Choroid plexus epithelial cell (primary cell): ENCODE measurements at regions not wholly inside any gene's neighbourhood (a gene's known extent, or its start where the extent isn't known, plus 50 kb on each side); places are given as distances from the start of the nearest gene placed in this dataset.

Source experiments
- DNase-seq: peaks from one replicate; pipeline ENCODE4 v3.0.0-alpha.2; 2010; ENCODE audit warnings: low read depth
- H3K4me3 ChIP-seq: 2 replicates; pipeline ENCODE4 v1.5.1; 2011; ENCODE audit warnings: low read depth, mild to moderate bottlenecking, control low read depth, low read length, moderate library complexity
- TF ChIP-seq, protein P1 (sequence below): conservative IDR thresholded peaks from 2 replicates; pipeline ENCODE4 v1.5.1; 2011; ENCODE audit warnings: low read depth, mild to moderate bottlenecking, control low read depth, inconsistent platforms, low read length, moderate library complexity

DNA sequence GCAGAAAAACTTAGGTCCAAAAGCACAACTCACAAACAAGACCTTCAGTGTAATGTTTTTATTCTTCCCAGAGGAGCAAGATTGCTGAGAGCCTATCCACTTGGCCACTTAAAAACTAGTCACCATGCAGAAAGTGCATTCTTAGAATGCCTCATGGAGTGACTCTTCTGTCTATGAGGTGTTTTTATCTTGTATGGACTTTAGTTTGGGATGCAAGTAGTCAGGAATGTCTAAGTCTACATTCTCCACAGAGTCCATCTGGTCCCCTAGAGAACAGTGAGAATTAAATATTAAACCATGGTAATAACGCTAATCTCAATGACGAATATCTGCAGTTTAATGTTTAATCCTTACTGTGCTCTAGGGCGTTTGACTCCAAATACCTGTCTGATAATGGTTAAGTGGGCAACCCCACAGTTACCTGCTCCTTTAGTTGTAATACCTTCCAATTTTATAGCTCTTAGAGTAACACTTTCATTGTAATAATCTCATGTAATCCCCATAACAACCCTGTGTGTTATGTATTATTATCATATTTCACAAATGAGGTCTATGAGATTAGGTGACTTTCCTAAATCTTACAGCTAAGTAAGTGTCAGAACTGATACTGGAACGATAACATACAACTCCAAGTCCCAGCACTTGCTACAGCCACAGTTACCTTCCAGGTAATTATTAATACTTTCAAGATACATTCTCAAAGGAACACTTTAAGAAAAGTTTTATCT lies 235.6 kb upstream of the JADE1 start:
- DNase-seq: peak; percentile 85
- TF ChIP-seq, protein P1, sequence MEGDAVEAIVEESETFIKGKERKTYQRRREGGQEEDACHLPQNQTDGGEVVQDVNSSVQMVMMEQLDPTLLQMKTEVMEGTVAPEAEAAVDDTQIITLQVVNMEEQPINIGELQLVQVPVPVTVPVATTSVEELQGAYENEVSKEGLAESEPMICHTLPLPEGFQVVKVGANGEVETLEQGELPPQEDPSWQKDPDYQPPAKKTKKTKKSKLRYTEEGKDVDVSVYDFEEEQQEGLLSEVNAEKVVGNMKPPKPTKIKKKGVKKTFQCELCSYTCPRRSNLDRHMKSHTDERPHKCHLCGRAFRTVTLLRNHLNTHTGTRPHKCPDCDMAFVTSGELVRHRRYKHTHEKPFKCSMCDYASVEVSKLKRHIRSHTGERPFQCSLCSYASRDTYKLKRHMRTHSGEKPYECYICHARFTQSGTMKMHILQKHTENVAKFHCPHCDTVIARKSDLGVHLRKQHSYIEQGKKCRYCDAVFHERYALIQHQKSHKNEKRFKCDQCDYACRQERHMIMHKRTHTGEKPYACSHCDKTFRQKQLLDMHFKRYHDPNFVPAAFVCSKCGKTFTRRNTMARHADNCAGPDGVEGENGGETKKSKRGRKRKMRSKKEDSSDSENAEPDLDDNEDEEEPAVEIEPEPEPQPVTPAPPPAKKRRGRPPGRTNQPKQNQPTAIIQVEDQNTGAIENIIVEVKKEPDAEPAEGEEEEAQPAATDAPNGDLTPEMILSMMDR: no peak
- H3K4me3 ChIP-seq: no peak overlapping the region

DNA sequence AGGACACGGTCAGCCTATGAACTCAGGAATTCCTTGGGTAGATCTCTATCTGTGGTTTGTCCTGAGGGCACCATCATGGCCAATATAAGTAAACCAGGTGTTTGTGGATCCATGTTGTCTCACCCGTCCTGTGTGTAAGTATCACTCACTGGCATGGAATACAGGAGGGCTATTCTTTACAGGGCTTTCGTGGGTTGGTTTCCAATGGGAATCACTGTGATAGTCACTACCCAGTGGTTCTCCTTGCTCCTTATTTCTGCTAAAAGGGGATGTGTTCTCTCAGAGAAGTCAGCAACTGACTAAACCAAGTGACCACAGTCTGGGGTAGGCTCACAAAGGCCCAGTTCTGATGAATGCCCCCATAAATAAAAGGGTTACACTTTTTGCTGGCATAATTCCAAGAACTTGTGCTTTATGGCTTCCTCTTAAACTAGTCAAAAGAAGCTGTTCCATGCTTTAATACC lies 236.7 kb upstream of the JADE1 start:
- H3K4me3 ChIP-seq: no peak overlapping the region
- TF ChIP-seq, protein P1: no peak
- DNase-seq: no peak

DNA sequence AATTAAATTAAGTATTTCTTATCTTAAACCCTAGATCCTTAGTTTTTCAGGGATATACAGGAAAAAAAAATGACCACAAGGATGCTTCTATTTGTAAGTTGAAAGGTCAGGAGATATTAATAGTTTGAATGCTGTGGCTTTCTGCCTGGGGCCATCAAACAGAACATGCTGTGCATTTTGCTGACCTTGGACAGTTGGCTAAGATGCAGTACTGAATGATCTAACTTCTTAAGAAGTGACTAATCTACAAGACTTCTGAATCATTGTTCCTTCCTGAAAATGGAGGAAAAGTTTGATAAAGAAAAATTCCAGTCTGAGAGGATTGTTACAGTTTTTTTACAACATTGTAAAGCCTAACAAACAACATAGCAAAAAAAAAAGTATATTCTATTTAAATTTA lies 237.8 kb upstream of the JADE1 start:
- no peak overlapping the region for H3K4me3 ChIP-seq
- peak; percentile 97 for DNase-seq
- TF ChIP-seq, protein P1: no peak

DNA sequence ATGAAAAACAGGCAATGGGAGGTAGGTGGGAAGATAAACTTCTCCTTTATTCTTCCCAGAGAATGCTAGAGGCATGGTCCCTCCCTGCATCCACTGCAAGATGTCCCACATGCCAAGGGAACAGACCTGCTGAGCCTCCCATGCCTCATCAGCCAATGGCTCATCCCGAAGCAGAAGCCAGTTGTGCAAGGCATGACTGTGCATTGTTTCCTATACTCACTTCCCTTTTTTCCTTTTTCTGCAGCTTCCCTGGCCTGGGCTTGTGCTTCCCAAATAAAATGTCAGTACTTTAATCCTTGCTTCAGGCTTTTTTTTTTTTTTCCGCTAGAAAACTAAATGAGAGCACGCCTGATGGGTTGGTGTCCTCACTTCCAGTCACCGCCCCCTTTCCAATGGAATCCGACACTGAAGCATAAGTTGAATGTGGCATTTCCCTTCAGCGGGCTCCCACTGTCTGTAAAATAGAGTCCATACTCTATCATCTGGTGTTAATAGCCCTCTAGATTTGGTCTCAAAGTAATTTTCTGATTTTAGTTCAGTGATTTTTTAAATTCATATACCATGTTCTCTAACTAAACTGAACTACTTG lies 239.0 kb upstream of the JADE1 start:
- DNase-seq: peak; percentile 55
- H3K4me3 ChIP-seq: no peak overlapping the region
- TF ChIP-seq, protein P1: no peak

DNA sequence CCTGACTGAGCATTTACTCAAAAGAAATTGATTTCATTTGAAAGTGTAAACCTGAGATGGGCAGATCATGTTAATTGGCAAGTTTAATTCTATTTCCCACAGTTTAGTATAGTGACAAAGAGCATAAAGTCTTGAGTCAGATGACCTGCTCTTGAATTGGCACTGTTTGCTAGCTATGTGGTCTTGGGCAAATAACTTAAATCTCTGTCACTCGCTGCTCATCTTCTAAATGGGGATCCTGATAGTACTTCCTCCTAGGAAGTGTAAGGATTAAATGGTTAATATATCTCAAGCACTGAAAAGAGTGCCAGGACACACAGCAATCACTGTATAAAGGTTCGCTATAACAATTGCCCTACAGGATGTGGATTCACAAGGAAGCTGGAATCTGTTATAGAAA lies 242.8 kb upstream of the JADE1 start:
- no peak for DNase-seq
- TF ChIP-seq, protein P1: no peak

DNA sequence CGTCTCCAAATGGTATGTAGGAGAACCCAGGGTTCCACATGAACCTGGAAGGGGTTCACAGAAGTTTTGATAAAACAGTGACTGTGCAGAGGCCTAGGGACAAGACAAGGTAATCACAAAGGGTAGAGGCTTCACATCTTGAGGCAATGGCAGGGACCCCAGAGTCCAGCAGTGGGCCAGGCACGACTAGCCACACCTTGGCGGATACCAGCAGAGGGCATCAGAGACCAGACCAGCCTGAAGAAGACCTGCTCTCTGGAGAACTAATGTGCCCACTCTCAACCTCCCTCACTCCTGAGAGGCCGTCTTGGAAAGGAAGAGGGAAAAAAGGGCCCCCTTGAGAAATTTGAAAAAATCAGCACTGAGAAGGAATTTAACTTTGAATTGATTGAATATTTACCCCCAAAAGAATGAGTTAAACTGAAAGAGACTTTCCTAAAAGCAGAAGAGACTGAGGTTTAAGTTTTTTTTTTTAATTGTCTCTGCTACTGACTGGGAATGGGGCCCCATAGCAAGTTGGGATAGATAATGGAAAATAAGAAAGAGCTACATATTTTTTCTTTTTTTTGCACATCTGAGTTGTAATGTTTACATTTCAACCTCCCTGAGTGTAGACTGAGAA lies 243.8 kb upstream of the JADE1 start:
- TF ChIP-seq, protein P1: peak; percentile 59
- DNase-seq: peak; percentile 48
- H3K4me3 ChIP-seq: no peak overlapping the region

More for the DNA sequence above, 242.8 kb upstream of the JADE1 start:
- no peak overlapping the region for H3K4me3 ChIP-seq
